ENCODE measurements at regions not wholly inside any gene's neighbourhood (a gene's known extent, or its start where the extent isn't known, plus 50 kb on each side); places are given as distances from the start of the nearest gene placed in this dataset.

DNA sequence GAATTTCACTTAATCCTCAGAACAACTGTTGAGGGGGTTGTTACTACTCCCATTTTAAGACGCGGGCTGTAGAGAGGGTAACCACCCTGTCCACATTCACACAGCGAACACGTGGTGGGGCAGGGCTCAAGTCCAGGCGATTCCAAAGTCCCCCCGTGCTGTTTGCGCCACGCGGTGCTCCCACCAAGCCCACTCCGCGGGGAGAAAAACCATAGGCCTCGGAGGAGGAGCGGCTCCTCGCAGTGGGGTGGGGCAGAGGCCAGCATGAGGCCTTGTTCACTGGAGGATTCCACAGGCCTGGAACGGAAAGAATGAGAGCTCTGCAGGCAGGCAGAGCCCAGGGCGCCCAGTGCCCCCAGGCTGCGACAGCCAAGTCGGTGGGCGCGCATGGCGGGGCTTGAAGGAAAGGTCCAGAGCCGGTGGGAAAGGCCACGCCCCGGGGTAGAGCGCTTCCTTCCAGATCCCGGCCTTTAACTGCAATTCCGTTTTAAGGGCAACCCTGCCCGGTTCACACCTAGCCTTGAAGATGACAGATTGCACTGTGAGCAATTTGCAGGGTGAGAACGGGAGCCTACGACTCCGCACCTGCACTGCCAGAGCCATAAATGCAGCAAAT, 161.8 kb upstream of the TBL1XR1 start:
- Histone ChIP-seq H3K4me1 (ENCODE audit: control insufficient read depth in 1 of 2, extremely low read depth in 1 of 2, insufficient read depth in 2 of 2, low read length in 2 of 2) (peaks cover 25 to 39% of the 10 kb centered on the region in 2 experiments), H3K27me3 (replicated peaks in 1 of 2; ENCODE audit: control insufficient read depth in 2 of 2, extremely low read depth in 1 of 2, insufficient read depth in 2 of 2, low read length in 1 of 2) (no peaks in the 10 kb centered on the region), H3K36me3 (ENCODE audit: control insufficient read depth in 2 of 2, extremely low read depth in 1 of 2, insufficient read depth in 1 of 2, low read length in 1 of 2) (no peaks in the 10 kb centered on the region), H3K27ac (ENCODE audit: low read length) (peak overlapping the region; percentile 73), H3K4me3 (ENCODE audit: control insufficient read depth in 1 of 2, extremely low read depth in 1 of 2, low read length in 1 of 2) (peak overlapping the region; percentile 72 to 83), H3K9me3 (no peaks in the 10 kb centered on the region)
- ChIA-PET CTCF (interaction anchor here (0.6 to 3.7 kb wide), 5 partner anchors 13 to 308 kb away, joined by 3 to 19 read pairs (median 17); partner anchors contain the start of gene TBL1XR1 (in 1 of the 2)), POLR2A (interaction anchor here (0.5 to 1.8 kb wide), 10 partner anchors 112 to 308 kb away, joined by 3 to 22 read pairs (median 4); partner anchors contain the start of gene TBL1XR1 (in 2 of the 2))
- ATAC-seq (replicated peaks in 1 of 4) (peak; percentile 41 to 59 (median 55)), DNase-seq (peak in 29 of 35 experiments; percentile 10 to 67 (median 36))
- 16% methylated on average over 23 of the region's 31 CpGs for WGBS (ENCODE audit: insufficient coverage)
- Mint-ChIP-seq H3K27ac (peak overlapping the region; percentile 89 to 93), H3K27me3 (peaks cover 0 to 1% of the 10 kb centered on the region in 2 donors), H3K4me1 (peaks cover 51 to 57% (median 52%) of the 10 kb centered on the region in 3 donors), H3K4me3 (peak overlapping the region; percentile 70 to 89 (median 82)), H3K36me3 (no peaks in the 10 kb centered on the region), H3K9me3 (no peaks in the 10 kb centered on the region)

DNA sequence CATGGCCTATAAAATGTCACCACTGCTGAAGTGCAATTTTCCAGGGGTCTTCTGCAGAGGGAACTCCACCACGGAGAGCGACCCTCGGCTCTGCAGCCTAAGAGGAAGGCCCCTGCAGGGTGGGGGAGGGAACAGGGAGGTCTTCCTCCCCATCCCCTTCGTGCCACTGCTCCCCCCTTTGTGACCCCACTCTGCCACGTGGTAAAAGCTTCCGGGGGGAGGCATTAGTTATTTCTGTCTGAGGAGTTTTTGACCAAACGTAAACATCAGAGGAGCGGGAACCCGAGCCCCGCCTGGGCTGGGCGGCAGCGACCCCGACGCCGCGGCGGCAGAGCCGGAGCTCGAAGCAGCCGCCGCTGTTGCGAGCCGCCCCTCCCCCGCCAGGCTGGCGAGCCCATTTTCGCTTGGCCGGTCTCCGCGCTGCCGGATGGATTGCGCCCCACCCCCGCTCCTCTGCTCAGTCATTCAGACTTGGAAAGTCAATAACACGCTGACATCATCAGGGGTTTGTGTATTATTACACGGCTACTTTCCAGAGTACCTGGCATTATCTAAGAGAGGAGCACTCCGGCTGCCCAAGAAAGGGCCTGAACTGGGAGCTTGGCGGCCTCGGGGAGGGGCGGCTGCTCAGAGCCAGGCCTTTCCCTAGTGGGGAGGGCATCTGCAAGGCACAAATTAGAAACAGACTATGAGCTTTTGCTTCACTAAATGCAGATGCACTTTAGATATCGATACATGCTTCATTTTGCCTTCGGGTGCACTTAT, 162.5 kb upstream of the TBL1XR1 start:
- peak overlapping the region; percentile 82 to 89 (median 87) for H3K4me3 Mint-ChIP-seq
- POLR2A ChIA-PET = interaction anchor here (0.6 to 1.5 kb wide), 13 partner anchors 100 to 308 kb away, joined by 3 to 22 read pairs (median 4); partner anchors contain the start of gene TBL1XR1 (in 2 of the 2)
- WGBS (ENCODE audit: insufficient coverage) = under 1% methylated on average over 26 of the region's 40 CpGs
- no peaks in the 10 kb centered on the region for H3K36me3 ChIP-seq (ENCODE audit: control insufficient read depth in 2 of 2, extremely low read depth in 1 of 2, insufficient read depth in 1 of 2, low read length in 1 of 2)
- DNase-seq = peak; percentile 89 to 98 (median 95)
- no peaks in the 10 kb centered on the region for H3K9me3 Mint-ChIP-seq
- ATAC-seq (replicated peaks in 1 of 4) = peak; percentile 83 to 90 (median 86)
- H3K4me1 ChIP-seq (ENCODE audit: control insufficient read depth in 1 of 2, extremely low read depth in 1 of 2, insufficient read depth in 2 of 2, low read length in 2 of 2) = peaks cover 25 to 39% of the 10 kb centered on the region in 2 experiments
- CTCF ChIA-PET = interaction anchor here (0.5 to 3.7 kb wide), 14 partner anchors 14 to 991 kb away, joined by 3 to 19 read pairs (median 4); partner anchors contain the start of gene TBL1XR1 (in 1 of the 2)
- peak overlapping the region; percentile 98 to 99 for H3K27ac Mint-ChIP-seq
- no peaks in the 10 kb centered on the region for H3K9me3 ChIP-seq
- H3K27ac ChIP-seq (ENCODE audit: low read length) = peak overlapping the region; percentile 98
- peaks cover 51 to 57% (median 52%) of the 10 kb centered on the region in 3 donors for H3K4me1 Mint-ChIP-seq
- H3K4me3 ChIP-seq (ENCODE audit: control insufficient read depth in 1 of 2, extremely low read depth in 1 of 2, low read length in 1 of 2) = peak overlapping the region; percentile 72 to 83
- H3K27me3 Mint-ChIP-seq = peaks cover 0 to 1% of the 10 kb centered on the region in 2 donors
- H3K36me3 Mint-ChIP-seq = no peaks in the 10 kb centered on the region
- no peaks in the 10 kb centered on the region for H3K27me3 ChIP-seq (replicated peaks in 1 of 2; ENCODE audit: control insufficient read depth in 2 of 2, extremely low read depth in 1 of 2, insufficient read depth in 2 of 2, low read length in 1 of 2)

DNA sequence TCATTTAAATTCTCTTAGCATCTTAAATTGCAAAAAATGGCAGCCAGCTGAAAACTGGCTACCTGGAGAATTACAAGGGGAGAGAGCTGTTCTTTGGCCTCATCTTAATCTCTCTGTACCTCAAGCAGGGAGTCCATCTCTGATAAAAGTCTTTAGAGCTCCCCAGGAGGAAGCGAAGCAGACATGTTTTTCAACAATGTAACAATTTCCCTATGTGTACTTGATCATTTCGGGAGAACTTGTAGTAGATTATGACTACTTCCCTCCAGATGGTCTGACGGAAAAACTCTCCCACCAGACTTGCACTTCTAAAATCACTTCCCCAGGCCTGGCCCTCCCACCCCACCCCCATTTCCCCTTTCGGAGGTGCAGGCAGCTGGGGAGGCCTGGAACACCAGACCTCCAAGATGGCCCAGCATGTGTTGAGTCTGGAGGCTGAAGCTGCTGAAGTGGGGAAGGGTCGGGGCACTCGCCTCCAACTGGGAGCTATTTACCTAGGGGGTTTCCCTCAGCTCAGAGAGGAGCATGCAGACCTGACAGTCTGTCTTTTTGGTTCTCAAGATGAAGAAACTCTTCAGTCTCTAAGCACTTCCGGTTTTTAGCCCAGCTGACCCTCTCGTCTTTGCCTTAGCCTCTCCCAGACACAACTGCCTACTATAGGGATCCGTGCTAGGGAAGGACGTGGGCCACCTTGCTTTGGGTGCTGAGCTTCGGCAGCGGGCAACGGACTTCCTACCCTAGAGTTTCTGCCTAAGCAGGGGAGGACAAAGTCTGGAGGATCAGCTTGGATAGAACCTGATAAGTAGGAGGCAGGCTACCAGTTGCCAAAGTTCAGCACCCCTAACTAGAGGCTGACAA, 164.0 kb upstream of the TBL1XR1 start:
- Mint-ChIP-seq H3K27ac (peak overlapping the region; percentile 98 to 99), H3K9me3 (no peaks in the 10 kb centered on the region), H3K4me1 (peaks cover 46 to 52% (median 47%) of the 10 kb centered on the region in 3 donors), H3K27me3 (peaks cover 0 to 1% of the 10 kb centered on the region in 2 donors), H3K4me3 (peak overlapping the region; percentile 82 to 89 (median 87)), H3K36me3 (no peaks in the 10 kb centered on the region)
- peak in 1 of 35 experiments; percentile 4 for DNase-seq
- no peaks in the 10 kb centered on the region for H3K36me3 ChIP-seq (ENCODE audit: control insufficient read depth in 2 of 2, extremely low read depth in 1 of 2, insufficient read depth in 1 of 2, low read length in 1 of 2)
- H3K9me3 ChIP-seq = no peaks in the 10 kb centered on the region
- H3K27ac ChIP-seq (ENCODE audit: low read length) = peak overlapping the region; percentile 98
- H3K4me1 ChIP-seq (ENCODE audit: control insufficient read depth in 1 of 2, extremely low read depth in 1 of 2, insufficient read depth in 2 of 2, low read length in 2 of 2) = peaks cover 25 to 39% of the 10 kb centered on the region in 2 experiments
- WGBS (ENCODE audit: insufficient coverage) = 69% methylated on average over 2 of the region's 13 CpGs
- H3K27me3 ChIP-seq (replicated peaks in 1 of 2; ENCODE audit: control insufficient read depth in 2 of 2, extremely low read depth in 1 of 2, insufficient read depth in 2 of 2, low read length in 1 of 2) = no peaks in the 10 kb centered on the region
- ChIA-PET CTCF (interaction anchor here (0.6 to 3.7 kb wide), 11 partner anchors 10 to 885 kb away, joined by 3 to 19 read pairs (median 4); no protein-coding TSS in a partner anchor), POLR2A (interaction anchor here (0.5 to 1.4 kb wide), 7 partner anchors 21 to 216 kb away, joined by 3 to 10 read pairs (median 3); no protein-coding TSS in a partner anchor)
- ATAC-seq (replicated peaks in 1 of 4) = no peak
- H3K4me3 ChIP-seq (ENCODE audit: control insufficient read depth in 1 of 2, extremely low read depth in 1 of 2, low read length in 1 of 2) = peak overlapping the region in 1 of 2 donors; percentile 83

DNA sequence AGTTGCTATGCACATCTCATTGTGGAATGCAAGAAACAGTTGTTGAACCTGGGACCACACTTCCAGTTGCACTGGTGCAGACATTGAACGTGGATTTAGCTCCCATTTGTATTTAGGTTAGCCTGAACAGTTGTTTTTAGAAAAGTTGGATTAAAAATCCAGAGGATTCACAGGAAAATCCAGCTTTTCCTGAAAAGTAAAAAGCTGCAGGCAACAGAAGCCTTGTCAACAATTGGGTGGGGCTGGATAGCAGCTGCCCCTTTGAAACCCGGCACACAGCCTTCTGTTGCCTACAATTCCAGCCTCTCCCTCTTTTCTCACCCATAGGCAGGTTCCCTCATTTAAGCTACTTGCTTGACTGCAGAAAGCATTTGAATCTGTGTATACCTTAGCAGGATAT, 165.3 kb upstream of the TBL1XR1 start:
- Histone ChIP-seq H3K36me3 (ENCODE audit: control insufficient read depth in 2 of 2, extremely low read depth in 1 of 2, insufficient read depth in 1 of 2, low read length in 1 of 2) (no peaks in the 10 kb centered on the region), H3K27me3 (replicated peaks in 1 of 2; ENCODE audit: control insufficient read depth in 2 of 2, extremely low read depth in 1 of 2, insufficient read depth in 2 of 2, low read length in 1 of 2) (no peaks in the 10 kb centered on the region), H3K9me3 (no peaks in the 10 kb centered on the region), H3K4me1 (ENCODE audit: control insufficient read depth in 1 of 2, extremely low read depth in 1 of 2, insufficient read depth in 2 of 2, low read length in 2 of 2) (peaks cover 25 to 35% of the 10 kb centered on the region in 2 experiments), H3K4me3 (ENCODE audit: control insufficient read depth in 1 of 2, extremely low read depth in 1 of 2, low read length in 1 of 2) (no peak overlapping the region), H3K27ac (ENCODE audit: low read length) (no peak overlapping the region)
- no peak for ATAC-seq (replicated peaks in 1 of 4)
- WGBS (ENCODE audit: insufficient coverage) = 100% methylated on average over 1 of the region's 2 CpGs
- Mint-ChIP-seq H3K4me3 (no peak overlapping the region), H3K36me3 (no peaks in the 10 kb centered on the region), H3K27me3 (peaks cover 0 to 1% of the 10 kb centered on the region in 2 donors), H3K27ac (peak overlapping the region in 1 of 2 donors; percentile 49), H3K9me3 (no peaks in the 10 kb centered on the region), H3K4me1 (peaks cover 40 to 43% (median 41%) of the 10 kb centered on the region in 3 donors)
- no peak for DNase-seq
- POLR2A ChIA-PET = interaction anchor here in 1 of 2 donors (0.9 kb wide), 1 partner anchor 36 kb away, joined by 3 read pairs; no protein-coding TSS in a partner anchor
- CTCF ChIA-PET = interaction anchor here in 1 of 2 donors (0.9 kb wide), 1 partner anchor 20 kb away, joined by 3 read pairs; no protein-coding TSS in a partner anchor

DNA sequence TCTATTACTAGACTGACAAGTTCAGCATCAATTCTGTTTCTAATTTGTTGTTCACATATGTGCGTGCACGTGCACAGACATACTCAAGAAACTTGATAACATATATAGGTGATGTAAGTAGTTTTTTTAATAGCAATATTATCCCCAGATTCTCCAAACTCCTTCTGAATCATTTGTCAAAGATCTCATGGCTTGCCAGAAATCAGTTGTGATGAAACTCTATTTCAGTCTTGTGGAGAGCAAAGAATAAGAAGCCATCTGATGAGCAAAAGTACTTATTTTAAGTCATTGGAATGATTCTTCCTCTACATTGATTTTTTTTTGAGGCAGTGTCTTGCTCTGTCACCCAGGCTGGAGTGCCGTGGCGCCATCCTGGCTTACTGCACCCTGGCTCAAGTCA, 167.0 kb upstream of the TBL1XR1 start:
- no peaks in the 10 kb centered on the region for H3K36me3 Mint-ChIP-seq
- no peak overlapping the region for H3K27ac ChIP-seq (ENCODE audit: low read length)
- no peaks in the 10 kb centered on the region for H3K36me3 ChIP-seq (ENCODE audit: control insufficient read depth in 2 of 2, extremely low read depth in 1 of 2, insufficient read depth in 1 of 2, low read length in 1 of 2)
- no peaks in the 10 kb centered on the region for H3K9me3 Mint-ChIP-seq
- H3K4me3 Mint-ChIP-seq = no peak overlapping the region
- ATAC-seq (replicated peaks in 1 of 4) = no peak
- no peaks in the 10 kb centered on the region for H3K27me3 ChIP-seq (replicated peaks in 1 of 2; ENCODE audit: control insufficient read depth in 2 of 2, extremely low read depth in 1 of 2, insufficient read depth in 2 of 2, low read length in 1 of 2)
- peaks cover 0 to 1% of the 10 kb centered on the region in 2 donors for H3K27me3 Mint-ChIP-seq
- peaks cover 15 to 20% of the 10 kb centered on the region in 2 experiments for H3K4me1 ChIP-seq (ENCODE audit: control insufficient read depth in 1 of 2, extremely low read depth in 1 of 2, insufficient read depth in 2 of 2, low read length in 2 of 2)
- DNase-seq = no peak
- ChIA-PET POLR2A (no interaction called here), CTCF (no interaction called here)
- H3K4me1 Mint-ChIP-seq = peaks cover 24 to 27% (median 25%) of the 10 kb centered on the region in 3 donors
- no CpG with 5 or more reads among the region's 4 CpGs for WGBS (ENCODE audit: insufficient coverage)
- no peak overlapping the region for H3K4me3 ChIP-seq (ENCODE audit: control insufficient read depth in 1 of 2, extremely low read depth in 1 of 2, low read length in 1 of 2)
- no peak overlapping the region for H3K27ac Mint-ChIP-seq
- H3K9me3 ChIP-seq = no peaks in the 10 kb centered on the region
